Hepatocyte (in vitro differentiated cells): ENCODE measurements at regions not wholly inside any gene's neighbourhood (a gene's known extent, or its start where the extent isn't known, plus 50 kb on each side); places are given as distances from the start of the nearest gene placed in this dataset.

ENCODE experiments used
- CTCF ChIP-seq: fragments of 200-600 bp; sonication (generic); IDR thresholded peaks from 2 replicates; pipeline ENCODE4 v1.5.1; 2016; ENCODE audit warnings: antibody characterized with exemption, mild to moderate bottlenecking; ENCODE audit not compliant: poor library complexity
- EZH2 ChIP-seq: fragments of 200-600 bp; sonication (generic); IDR thresholded peaks from 2 replicates; pipeline ENCODE4 v1.6.1; 2016; ENCODE audit warnings: antibody characterized with exemption, mild to moderate bottlenecking, borderline replicate concordance
- EZH2phosphoT487 ChIP-seq: fragments of 200-600 bp; sonication (generic); IDR thresholded peaks from one replicate; pipeline ENCODE4 v1.6.1; 2018; ENCODE audit warnings: antibody characterized with exemption, mild to moderate bottlenecking, low read depth, moderate library complexity; ENCODE audit not compliant: unreplicated experiment, severe bottlenecking

DNA sequence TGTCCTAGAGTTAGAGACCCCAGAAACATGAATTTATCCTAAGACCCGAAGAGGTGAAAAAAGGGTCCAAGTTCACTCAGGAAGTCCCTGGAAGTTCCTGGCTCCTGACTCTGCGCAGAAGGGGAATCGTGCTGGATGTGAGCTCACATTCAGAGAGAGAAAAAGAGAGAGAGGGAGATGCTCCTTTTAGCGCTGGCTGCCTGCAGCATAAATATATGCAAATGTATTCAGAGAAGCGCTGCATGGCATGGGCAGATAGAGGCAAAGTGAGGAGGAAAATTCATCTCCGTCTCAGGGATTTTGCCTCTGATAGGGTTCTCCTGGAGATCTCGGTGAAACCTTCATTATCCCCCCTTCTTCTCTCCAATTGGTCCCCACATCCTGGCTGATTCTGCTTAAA lies 517.2 kb downstream of the MN1 start:
- TF ChIP-seq CTCF (no peak), EZH2 (no peak), EZH2phosphoT487 (no peak)
